IPS DF 4.7 (cell line): ENCODE measurements at regions not wholly inside any gene's neighbourhood (a gene's known extent, or its start where the extent isn't known, plus 50 kb on each side); places are given as distances from the start of the nearest gene placed in this dataset.

Experiments used
- DNase-seq: peaks from one replicate; pipeline ENCODE4 v3.0.0-alpha.2; 2013; ENCODE audit warnings: low spot score; ENCODE audit errors: extremely low read depth

DNA sequence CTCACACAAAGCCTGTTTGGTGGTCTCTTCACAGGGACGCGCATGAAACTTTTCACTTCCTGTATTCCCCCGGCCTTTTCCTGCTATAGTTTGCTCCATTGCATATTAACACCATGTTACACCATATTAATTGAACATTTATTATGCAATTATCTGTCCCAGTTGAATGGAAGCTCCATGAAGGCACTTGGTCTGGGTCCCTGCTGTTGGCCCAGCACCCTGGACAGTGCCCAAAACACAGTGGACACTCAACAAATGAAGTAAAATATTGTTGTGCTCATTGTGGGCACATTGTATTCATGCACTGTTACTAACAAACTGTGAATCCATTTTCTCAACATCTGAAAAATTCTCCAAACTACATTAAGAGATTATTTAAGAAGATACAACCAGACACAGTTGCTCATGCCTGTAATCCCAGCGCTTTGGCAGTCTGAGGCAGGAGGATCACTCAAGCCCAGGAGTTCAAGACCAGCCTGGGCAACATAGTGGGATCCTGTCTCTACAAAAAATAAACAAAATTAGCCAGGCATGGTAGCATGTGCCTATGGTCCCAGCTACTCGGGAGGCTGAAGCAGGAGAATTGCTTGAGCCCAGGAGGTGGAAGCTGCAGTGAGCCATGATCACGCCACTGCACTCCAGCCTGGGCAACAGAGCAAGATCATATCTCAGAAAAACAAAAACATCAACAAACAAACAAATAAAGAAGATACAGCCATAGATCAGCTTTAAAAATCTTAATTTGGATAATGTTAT lies 292.7 kb upstream of the TENM3 start:
- no peak for DNase-seq

- no peak for DNase-seq
Observed at GRCh38 chr4:181951265-181951664, 291.9 kb upstream of the TENM3 start.

DNA sequence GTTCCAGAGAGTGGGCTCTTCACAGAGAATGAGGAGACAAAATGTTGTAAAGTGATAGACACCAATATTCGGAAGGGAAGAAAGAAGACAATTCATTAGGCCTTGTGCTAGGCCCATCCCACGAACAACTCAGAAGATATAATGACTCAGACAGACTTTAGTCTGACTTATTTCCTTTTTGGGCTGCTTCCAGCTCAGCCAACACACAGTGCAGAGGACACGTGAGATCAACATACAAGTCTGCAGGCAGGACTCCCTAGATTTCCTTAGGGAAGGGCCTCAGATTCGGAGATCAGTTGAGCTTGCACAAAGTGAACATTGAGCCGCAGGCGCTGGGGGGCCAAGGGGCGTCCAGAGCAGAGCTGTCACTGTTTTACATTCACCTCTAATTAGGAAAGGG lies 290.7 kb upstream of the TENM3 start:
- DNase-seq: no peak

- DNase-seq: no peak
Observed at GRCh38 chr4:181956512-181956911, 286.7 kb upstream of the TENM3 start.

DNA sequence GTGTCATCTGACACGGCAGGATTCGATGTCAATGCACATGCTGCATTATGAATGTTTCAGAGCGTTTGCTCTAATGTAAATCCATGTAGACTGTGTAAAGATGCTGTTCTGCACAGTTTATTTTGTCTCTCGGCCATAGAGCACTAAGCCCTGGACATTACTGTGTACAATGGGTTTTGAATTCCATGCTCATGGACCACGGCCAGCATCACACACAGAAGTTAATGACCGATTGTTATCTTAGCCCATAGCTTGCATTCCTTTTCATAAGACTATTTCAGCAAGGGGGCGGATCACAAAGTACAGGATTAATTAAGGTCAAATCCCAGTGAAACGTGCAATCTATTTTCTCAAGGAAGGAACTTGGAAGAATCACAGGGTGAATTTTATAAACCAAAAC lies 286.1 kb upstream of the TENM3 start:
- DNase-seq: no peak

- DNase-seq: no peak
Observed at GRCh38 chr4:181958446-181958845, 284.8 kb upstream of the TENM3 start.

- DNase-seq: no peak
Observed at GRCh38 chr4:181959121-181959520, 284.1 kb upstream of the TENM3 start.

GRCh38 chr4:181960384-181960783 lies 282.8 kb upstream of the TENM3 start:
- DNase-seq: no peak

DNA sequence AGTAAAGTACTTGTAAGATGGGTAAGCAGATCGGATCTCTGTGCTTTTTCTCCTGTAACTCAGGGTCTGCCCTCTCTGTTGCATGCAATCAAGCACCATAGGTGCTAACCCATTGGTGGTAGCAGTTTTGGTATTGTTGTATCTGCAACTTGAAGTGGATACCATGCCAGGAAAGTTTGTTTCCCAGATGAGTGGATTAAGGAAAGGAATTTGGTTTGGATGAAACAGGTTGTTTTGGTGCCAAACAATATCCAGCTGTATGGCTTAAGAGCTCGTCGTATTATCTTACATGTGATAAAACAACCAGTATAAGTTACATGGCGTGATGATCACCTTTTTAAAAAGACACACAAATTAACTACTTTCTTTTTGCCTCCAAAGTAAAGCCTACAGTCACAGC lies 280.9 kb upstream of the TENM3 start:
- no peak for DNase-seq

- DNase-seq: no peak
Observed at GRCh38 chr4:181964731-181965130, 278.5 kb upstream of the TENM3 start.

- DNase-seq: no peak
Observed at GRCh38 chr4:181966104-181966551, 277.1 kb upstream of the TENM3 start.

DNA sequence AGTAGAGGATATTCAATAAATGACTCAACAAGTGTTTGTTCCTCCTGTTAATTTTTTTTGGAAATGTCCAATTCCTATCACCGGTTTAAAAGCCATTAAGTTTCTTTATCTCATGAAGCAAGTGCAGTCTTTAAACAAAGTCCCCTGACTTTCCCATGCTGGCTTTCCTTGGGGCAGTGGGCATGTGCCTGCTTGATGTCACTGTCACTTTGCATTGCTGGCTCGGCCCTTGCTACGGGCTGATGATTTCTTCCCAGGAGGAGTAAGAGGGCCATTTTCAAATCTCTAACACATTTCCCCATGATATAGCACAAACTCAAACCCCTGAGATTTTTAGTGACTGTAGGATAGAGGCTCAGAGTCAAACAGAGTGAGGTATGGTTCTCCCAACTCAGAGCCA lies 275.8 kb upstream of the TENM3 start:
- no peak for DNase-seq

GRCh38 chr4:181968371-181968770 lies 274.8 kb upstream of the TENM3 start:
- DNase-seq: no peak

GRCh38 chr4:181969151-181969550 lies 274.1 kb upstream of the TENM3 start:
- DNase-seq: no peak

DNA sequence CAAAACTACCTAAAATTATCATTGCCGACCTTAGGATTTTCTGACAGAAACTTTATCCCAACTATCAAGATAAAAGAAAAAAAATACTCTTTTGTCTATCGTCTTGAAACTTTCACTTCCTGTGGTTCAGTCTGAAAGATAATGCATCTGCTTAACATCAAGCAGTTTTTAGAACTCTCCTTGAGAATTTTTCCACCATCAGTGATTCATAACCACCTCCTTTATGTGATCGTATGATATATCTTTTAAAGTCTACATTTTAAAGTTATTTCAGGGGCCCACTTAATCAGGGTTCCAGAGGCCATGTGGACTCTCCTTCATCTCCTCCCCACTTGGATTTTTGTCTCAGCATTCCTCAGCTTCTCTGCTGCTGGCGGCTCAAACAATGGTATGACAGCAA lies 272.8 kb upstream of the TENM3 start:
- DNase-seq: no peak

- no peak for DNase-seq
Observed at GRCh38 chr4:181971411-181971810, 271.8 kb upstream of the TENM3 start.

DNA sequence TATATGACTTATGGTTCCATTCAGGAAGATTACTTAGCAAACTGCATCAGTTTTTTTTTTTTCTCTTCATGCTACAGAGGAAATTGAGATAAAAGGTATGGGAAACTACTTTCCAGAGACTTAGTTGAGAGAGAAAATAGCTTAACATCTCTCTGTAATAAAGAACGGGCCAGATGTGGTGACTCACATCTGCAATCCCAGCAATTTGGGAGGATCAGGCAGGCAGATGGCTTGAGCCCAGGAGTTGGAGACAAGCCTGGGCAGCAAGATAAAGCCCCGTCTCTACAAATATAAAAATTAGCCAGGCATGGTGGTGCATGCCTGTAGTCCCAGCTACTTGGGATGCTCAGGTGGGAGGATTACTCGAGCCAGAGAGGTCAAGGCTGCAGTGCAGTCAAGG lies 271.2 kb upstream of the TENM3 start:
- no peak for DNase-seq

- DNase-seq: no peak
Observed at GRCh38 chr4:181976764-181977163, 266.4 kb upstream of the TENM3 start.

GRCh38 chr4:181982437-181982836 lies 260.8 kb upstream of the TENM3 start:
- DNase-seq: no peak

- no peak for DNase-seq
Observed at GRCh38 chr4:181982856-181983255, 260.3 kb upstream of the TENM3 start.

GRCh38 chr4:181987392-181987791 lies 255.8 kb upstream of the TENM3 start:
- no peak for DNase-seq

- DNase-seq: no peak
Observed at GRCh38 chr4:181989071-181989470, 254.1 kb upstream of the TENM3 start.

- no peak for DNase-seq
Observed at GRCh38 chr4:181991369-181992108, 251.7 kb upstream of the TENM3 start.
